Activated CD4-positive, alpha-beta T cell treated with anti-CD3 and anti-CD28 coated beads, Interleukin-2, amount 10 ng/mL, durations not matched to agents 24 days and 14 days (primary cell): ENCODE measurements at regions not wholly inside any gene's neighbourhood (a gene's known extent, or its start where the extent isn't known, plus 50 kb on each side); places are given as distances from the start of the nearest gene placed in this dataset.

Experiments
- DNase-seq: peaks from one replicate; pipeline ENCODE4 v3.0.0; 2022
- H3K27ac Mint-ChIP-seq: one replicate; pipeline ENCODE4 v1.8.0; 2022; ENCODE audit warnings: mild to moderate bottlenecking, mixed read lengths
- H3K27me3 Mint-ChIP-seq: one replicate; pipeline ENCODE4 v1.8.0; 2022; ENCODE audit warnings: mixed read lengths
- H3K36me3 Mint-ChIP-seq: one replicate; pipeline ENCODE4 v1.8.0; 2022; ENCODE audit warnings: low read depth, mild to moderate bottlenecking, mixed read lengths
- H3K4me1 Mint-ChIP-seq: one replicate; pipeline ENCODE4 v1.8.0; 2021; ENCODE audit warnings: mixed read lengths
- H3K4me3 Mint-ChIP-seq: one replicate; pipeline ENCODE4 v1.8.0; 2022; ENCODE audit warnings: mild to moderate bottlenecking, moderate library complexity, mixed read lengths
- H3K9me3 Mint-ChIP-seq: one replicate; pipeline ENCODE4 v1.8.0; 2021; ENCODE audit warnings: mixed read lengths
- intact Hi-C: fragments of 100-400 bp; cut with micrococcal nuclease; formaldehyde crosslinking; loops from one replicate; pipeline ENCODE4 v1.15.1; 2023

DNA sequence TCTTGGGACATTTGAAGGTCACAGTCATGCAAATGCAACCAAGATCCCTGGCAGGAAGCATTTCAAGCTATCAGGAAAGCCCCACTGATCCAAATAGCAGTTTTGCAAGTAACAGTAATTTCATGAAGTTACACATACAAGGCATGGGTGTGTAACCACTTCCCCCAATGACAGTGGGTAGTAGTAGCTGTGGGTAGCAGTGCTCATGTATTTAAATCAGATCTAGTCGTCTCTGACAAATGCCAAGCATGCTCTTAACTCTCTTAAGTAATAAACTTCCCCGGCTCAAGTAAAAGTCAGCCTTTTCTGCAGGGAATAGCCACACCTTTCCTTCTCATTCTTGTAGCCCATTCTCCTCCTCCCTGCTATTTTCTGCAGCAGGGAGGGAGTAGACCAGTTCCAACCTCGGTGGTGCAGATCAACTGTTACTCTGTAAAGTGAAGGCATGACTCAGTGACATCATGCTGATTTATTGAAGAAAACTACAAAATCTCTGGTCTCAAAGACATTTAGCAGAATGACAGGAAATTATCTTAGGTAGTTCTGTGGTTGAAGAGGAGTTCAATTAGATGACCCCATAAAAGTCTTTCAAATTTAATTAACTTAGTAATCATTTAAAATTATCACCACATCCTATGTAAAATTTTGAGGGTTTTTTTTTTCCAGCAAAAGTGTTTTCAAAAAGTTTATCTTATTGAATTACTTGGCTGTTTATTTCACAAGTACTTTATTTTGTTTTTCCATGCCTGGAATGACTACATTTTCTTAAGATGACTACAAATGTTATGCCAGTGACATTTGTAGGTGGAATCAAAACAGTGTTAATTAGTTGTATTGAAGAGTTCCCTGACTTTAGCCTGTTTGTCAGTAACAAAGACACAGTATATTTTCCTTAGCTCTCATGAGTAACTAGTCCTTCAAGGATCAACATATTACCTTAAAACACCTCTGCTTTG lies 568.3 kb downstream of the INHBA start:
- no peaks in the 10 kb centered on the region for H3K27me3 Mint-ChIP-seq
- H3K4me3 Mint-ChIP-seq: no peak overlapping the region
- no peak for DNase-seq
- peak overlapping the region; percentile 86 for H3K27ac Mint-ChIP-seq
- intact Hi-C loops: no loop called here
- H3K9me3 Mint-ChIP-seq: no peaks in the 10 kb centered on the region
- H3K36me3 Mint-ChIP-seq: no peaks in the 10 kb centered on the region
- H3K4me1 Mint-ChIP-seq: no peaks in the 10 kb centered on the region

DNA sequence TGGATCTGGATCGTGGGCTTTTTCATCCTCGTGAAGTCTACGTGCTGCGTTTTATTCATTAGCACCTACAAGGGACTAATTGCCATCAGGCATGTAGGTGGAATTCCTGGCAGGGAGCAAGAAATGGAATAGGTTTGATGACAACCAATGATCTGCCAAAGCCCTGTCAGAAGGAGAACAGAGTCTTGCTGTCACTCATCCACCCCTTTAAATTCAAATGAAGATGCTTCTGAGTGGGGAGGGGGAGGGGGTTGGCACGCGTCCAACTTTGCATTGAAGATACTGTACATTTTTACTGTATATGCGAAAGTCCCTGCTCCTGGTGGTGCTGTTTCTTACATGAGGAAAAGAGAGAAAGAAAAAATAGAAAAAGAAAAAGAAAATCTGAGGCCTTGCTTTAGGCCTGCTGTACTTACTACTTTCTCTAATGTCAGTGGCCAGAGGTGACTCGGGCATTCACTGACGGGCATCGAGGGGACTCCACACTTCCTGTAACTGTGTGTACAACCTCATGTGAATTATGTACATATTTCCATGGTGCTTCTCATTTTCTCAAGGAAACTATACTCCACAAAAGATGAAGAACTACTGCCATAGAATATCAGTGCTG lies 569.1 kb downstream of the INHBA start:
- H3K27me3 Mint-ChIP-seq: no peaks in the 10 kb centered on the region
- no peak for DNase-seq
- intact Hi-C loops: no loop called here
- H3K9me3 Mint-ChIP-seq: no peaks in the 10 kb centered on the region
- no peak overlapping the region for H3K4me3 Mint-ChIP-seq
- no peak overlapping the region for H3K27ac Mint-ChIP-seq
- no peaks in the 10 kb centered on the region for H3K4me1 Mint-ChIP-seq
- H3K36me3 Mint-ChIP-seq: no peaks in the 10 kb centered on the region

DNA sequence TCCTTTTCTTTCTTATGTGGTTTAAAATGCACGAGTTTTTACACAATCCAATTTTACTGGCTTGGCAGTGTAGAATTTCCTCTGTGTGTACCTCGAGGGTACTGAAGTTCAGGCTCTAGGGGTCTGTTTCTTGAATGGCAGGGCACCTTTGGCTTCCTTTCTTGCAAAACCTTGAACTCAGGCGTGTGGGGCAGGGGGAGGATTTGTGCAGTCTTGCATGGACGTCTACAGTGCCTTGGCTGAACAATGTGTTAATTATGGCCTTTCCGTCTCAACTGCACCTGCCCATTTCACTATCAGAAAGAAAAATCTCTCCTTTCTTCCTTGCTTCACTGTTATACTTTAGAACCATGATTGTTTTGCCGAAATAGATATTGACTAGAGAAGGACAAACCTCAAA lies 570.9 kb downstream of the INHBA start:
- Mint-ChIP-seq H3K36me3 (no peaks in the 10 kb centered on the region), H3K9me3 (no peaks in the 10 kb centered on the region), H3K4me3 (no peak overlapping the region), H3K27ac (no peak overlapping the region), H3K4me1 (no peaks in the 10 kb centered on the region), H3K27me3 (no peaks in the 10 kb centered on the region)
- intact Hi-C loops: no loop called here
- DNase-seq: no peak

DNA sequence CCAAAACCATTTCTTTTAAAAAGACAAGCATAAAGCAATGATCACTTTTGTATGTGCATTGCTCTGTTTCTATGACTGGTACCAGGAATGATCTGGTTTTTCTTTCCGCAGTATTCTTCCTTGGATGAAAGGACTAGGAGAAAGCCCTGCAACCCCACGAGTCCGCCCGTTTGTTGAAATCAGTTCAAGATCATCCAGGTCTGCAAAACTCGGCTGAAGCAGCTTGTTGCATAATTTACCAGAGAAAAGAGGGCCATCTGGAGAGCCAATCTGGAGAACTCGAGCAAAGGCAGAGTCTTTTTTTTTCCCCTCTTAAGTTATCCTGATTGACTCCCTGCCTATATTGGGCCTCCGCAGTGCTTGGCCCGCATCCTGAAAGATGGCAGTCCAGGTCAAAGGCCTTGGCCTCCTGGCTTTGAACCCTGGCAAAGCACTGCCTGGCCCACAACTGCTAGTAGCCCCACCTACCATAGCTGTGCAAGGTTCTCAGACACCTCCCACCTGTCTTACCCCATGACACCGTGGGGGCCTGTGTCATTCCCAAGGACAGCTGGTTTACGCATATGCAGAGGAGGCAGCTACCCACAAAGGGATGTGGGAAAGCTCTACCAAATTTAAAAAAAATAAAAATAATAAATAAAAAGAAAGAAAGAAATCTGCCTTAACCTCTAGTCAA lies 572.2 kb downstream of the INHBA start:
- intact Hi-C loops: no loop called here
- H3K27me3 Mint-ChIP-seq: no peaks in the 10 kb centered on the region
- H3K27ac Mint-ChIP-seq: no peak overlapping the region
- no peak for DNase-seq
- H3K4me3 Mint-ChIP-seq: no peak overlapping the region
- no peaks in the 10 kb centered on the region for H3K36me3 Mint-ChIP-seq
- H3K9me3 Mint-ChIP-seq: no peaks in the 10 kb centered on the region
- no peaks in the 10 kb centered on the region for H3K4me1 Mint-ChIP-seq

DNA sequence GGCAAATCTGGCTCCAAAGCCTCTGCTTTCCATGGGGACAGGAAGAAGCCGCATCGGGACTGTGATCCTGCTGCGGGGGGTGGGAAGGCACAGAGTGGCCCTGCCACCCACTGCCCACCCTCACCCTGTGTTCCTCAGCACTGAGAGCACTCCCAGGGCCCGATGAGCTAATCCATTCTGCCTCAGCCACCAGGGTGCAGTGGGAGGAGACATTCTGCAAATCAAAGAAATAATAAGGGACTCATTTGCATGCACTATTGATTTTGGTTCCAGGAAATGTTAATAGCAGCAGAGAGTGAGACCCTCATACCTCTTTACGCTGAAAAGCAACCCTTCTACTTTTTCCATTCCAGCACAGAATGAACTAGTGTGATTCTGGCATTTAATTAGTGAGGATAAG lies 572.8 kb downstream of the INHBA start:
- Mint-ChIP-seq H3K9me3 (no peaks in the 10 kb centered on the region), H3K27me3 (no peaks in the 10 kb centered on the region), H3K4me1 (no peaks in the 10 kb centered on the region), H3K36me3 (no peaks in the 10 kb centered on the region), H3K27ac (no peak overlapping the region), H3K4me3 (no peak overlapping the region)
- DNase-seq: no peak
- intact Hi-C loops: no loop called here

DNA sequence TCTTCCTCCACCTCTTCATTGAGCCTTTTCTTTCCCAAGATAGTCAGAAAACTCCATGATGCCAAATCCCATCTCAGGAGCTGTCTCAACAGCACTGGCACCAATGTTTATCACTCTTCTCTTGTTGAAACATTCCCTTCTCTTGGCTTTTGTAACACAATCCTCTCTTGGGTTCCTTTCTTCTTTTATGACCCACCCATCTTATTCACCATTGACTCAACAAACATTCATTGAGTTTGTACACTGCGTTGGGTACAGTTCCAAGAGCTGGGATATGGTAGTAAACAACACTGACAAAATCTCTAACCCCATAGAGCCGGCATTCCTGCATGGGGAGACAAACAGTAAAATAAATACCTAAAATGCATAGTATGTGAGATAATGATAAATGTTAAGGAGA lies 577.5 kb downstream of the INHBA start:
- no peaks in the 10 kb centered on the region for H3K36me3 Mint-ChIP-seq

DNA sequence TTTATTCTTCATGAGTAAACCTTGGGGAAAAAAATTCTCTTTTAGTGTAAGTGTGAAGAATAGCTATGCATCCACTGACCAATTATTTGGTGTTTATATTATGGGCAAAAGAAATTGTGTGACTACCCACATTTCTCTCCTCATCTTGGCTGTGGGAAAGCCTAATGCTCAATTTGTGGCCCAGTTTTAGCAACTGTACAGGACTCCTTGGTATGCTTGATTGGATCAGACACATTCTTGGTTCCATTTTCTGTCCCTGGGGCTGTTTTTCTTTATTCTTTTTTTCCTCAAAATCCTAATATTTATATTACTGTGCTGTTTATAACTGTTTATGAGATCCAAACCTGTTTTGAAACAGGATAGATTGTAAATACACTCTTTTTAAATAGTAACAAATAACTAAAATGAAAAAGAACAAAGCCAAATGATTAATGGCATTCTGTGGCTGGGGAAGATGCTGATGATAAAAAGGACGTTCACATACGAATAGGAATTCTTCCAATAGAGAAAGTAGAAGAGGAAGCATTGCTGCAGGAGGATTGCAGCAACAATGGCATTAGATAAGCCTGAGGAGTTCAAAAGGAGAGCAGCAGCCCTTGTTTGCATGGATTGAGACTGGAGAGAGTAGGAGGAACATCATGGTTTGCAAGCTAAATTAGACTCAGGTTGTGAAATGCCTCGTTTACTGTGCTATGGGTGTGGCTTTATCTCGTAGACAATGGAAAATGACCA lies 580.5 kb downstream of the INHBA start:
- Mint-ChIP-seq H3K27me3 (no peaks in the 10 kb centered on the region), H3K4me1 (no peaks in the 10 kb centered on the region), H3K4me3 (no peak overlapping the region), H3K27ac (no peak overlapping the region), H3K36me3 (no peaks in the 10 kb centered on the region), H3K9me3 (no peaks in the 10 kb centered on the region)
- intact Hi-C loops: no loop called here
- DNase-seq: no peak

More for the DNA sequence above, 577.5 kb downstream of the INHBA start:
- no peak overlapping the region for H3K27ac Mint-ChIP-seq
- no peaks in the 10 kb centered on the region for H3K27me3 Mint-ChIP-seq
- DNase-seq: no peak
- H3K4me3 Mint-ChIP-seq: no peak overlapping the region
- no peaks in the 10 kb centered on the region for H3K4me1 Mint-ChIP-seq
- intact Hi-C loops: no loop called here
- no peaks in the 10 kb centered on the region for H3K9me3 Mint-ChIP-seq

DNA sequence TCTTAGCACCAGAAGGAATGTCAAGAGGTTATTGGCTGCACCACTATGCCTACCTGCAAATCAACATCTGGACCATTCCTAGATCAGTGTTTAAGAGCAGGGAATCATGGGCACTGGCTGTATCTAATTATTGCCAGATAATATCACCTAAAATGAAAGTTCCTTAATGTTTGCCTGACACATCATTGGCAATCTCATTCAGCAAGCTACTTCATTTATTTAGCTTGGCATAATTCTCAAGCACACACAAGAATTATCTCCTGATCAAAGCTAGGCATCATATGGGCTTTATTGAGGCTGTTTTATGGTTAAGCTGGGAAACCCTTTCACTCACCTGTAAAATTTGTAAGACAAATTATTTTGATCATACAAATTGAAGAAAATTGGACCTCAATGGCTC lies 581.7 kb downstream of the INHBA start:
- no peak overlapping the region for H3K4me3 Mint-ChIP-seq
- no peak overlapping the region for H3K27ac Mint-ChIP-seq
- intact Hi-C loops: no loop called here
- H3K4me1 Mint-ChIP-seq: no peaks in the 10 kb centered on the region
- H3K27me3 Mint-ChIP-seq: no peaks in the 10 kb centered on the region
- H3K36me3 Mint-ChIP-seq: no peaks in the 10 kb centered on the region
- DNase-seq: no peak
- H3K9me3 Mint-ChIP-seq: no peaks in the 10 kb centered on the region

DNA sequence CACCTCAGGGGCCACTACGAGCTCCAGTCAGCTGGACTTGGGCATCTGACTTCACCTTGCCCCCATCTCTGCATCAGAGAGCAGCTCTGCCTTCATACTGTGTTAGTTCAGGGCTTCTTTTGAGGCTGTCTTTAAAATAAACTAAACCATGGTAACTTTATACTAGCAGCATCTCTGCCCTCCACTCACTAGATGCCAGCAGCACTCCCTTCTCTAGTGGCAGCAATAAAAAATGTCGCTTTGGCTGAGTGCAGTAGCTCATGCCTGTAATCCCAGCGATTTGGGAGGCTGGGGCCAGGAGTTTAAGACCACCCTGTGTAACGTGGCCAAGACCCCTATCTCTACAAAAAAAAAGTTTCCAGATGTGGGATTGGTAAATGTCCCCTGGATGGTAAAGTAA lies 584.4 kb downstream of the INHBA start:
- no peaks in the 10 kb centered on the region for H3K36me3 Mint-ChIP-seq
- H3K27me3 Mint-ChIP-seq: no peaks in the 10 kb centered on the region
- intact Hi-C loops: no loop called here
- H3K27ac Mint-ChIP-seq: no peak overlapping the region
- no peaks in the 10 kb centered on the region for H3K4me1 Mint-ChIP-seq
- DNase-seq: no peak
- H3K4me3 Mint-ChIP-seq: no peak overlapping the region
- H3K9me3 Mint-ChIP-seq: no peaks in the 10 kb centered on the region

DNA sequence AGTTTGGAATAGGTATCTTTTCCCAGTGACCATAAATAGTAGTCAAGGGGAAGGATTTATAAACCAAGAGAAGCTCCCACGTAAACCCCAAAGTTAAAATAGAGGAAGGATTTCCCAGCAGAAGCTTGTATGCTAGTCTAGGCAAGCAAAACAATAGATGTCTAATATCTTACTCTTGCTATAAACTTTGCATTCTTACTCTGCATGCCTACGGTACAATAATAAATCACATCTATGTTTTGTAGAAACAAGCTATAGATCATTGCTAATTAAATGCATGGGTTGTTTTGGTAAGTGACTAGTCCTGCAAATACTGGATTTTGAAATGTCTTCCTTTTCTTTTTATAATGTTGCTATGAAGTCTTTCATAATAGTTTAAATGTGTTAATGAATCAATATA lies 585.5 kb downstream of the INHBA start:
- no peaks in the 10 kb centered on the region for H3K27me3 Mint-ChIP-seq
- H3K4me3 Mint-ChIP-seq: no peak overlapping the region
- DNase-seq: no peak
- H3K36me3 Mint-ChIP-seq: no peaks in the 10 kb centered on the region
- no peaks in the 10 kb centered on the region for H3K9me3 Mint-ChIP-seq
- no peaks in the 10 kb centered on the region for H3K4me1 Mint-ChIP-seq
- intact Hi-C loops: no loop called here
- H3K27ac Mint-ChIP-seq: no peak overlapping the region

DNA sequence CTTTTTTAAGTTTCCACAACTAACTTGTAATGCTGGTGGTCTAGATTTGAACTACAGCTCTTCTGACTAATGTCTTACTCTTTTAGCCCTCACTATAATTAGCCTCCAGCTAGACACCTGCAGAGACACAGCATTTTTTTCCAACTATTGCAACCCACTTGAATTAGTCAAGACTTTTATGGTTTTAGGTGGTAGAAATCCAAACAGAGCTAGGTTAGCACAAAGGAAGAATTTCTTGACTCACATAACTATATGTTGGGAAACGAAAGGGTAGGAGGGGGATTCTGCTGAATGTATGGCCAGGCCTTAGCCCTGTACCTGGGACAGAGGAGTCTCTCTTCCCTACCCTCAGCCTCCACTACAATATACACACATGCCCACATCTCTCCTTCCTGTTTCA lies 586.1 kb downstream of the INHBA start:
- H3K4me3 Mint-ChIP-seq: no peak overlapping the region
- no peaks in the 10 kb centered on the region for H3K9me3 Mint-ChIP-seq
- no peak overlapping the region for H3K27ac Mint-ChIP-seq
- H3K36me3 Mint-ChIP-seq: no peaks in the 10 kb centered on the region
- no peaks in the 10 kb centered on the region for H3K4me1 Mint-ChIP-seq
- intact Hi-C loops: no loop called here
- H3K27me3 Mint-ChIP-seq: no peaks in the 10 kb centered on the region
- DNase-seq: no peak

DNA sequence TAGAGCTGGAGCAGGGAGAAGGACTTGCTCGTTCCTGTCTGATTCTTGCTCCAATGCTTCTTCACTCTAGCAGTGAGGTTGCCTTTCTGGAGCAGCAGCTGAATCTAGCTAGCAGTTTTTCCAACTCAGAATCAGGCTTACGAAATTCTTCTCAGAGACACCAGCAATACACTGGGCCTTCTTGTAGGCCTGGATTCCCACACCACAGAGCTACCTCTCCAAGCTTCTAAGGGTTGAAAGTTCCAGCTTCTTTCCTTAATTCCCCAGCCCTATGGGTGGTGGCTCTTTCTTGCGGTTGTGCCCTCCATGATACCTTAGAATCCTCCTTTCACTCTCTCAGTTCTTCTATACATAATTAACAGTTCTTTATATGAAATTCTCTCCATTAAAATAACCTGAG lies 586.6 kb downstream of the INHBA start:
- no peaks in the 10 kb centered on the region for H3K4me1 Mint-ChIP-seq
- no peak overlapping the region for H3K27ac Mint-ChIP-seq
- H3K27me3 Mint-ChIP-seq: no peaks in the 10 kb centered on the region
- intact Hi-C loops: no loop called here
- no peak overlapping the region for H3K4me3 Mint-ChIP-seq
- DNase-seq: no peak
- H3K36me3 Mint-ChIP-seq: no peaks in the 10 kb centered on the region
- no peaks in the 10 kb centered on the region for H3K9me3 Mint-ChIP-seq

DNA sequence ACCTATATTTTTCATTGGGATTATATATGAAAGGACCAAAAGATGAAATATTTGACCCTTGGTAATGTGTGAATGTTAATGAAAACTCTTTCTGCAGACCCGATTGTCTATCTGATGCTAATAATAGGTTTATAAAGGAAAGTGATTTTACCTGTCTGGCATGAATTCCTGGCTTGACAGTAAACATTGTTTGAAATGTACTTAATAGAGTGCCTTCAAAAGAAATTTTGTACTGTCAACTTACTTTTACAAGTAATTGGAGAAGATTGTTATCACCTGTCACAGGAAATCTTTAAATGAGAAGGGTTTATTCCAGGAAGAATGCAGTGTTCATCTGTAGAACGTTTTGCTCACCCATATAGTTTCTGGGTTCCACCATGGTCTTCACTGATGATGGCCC lies 588.2 kb downstream of the INHBA start:
- no peaks in the 10 kb centered on the region for H3K9me3 Mint-ChIP-seq
- intact Hi-C loops: no loop called here
- DNase-seq: no peak
- H3K36me3 Mint-ChIP-seq: no peaks in the 10 kb centered on the region
- no peak overlapping the region for H3K4me3 Mint-ChIP-seq
- no peak overlapping the region for H3K27ac Mint-ChIP-seq
- H3K4me1 Mint-ChIP-seq: no peaks in the 10 kb centered on the region
- H3K27me3 Mint-ChIP-seq: no peaks in the 10 kb centered on the region

DNA sequence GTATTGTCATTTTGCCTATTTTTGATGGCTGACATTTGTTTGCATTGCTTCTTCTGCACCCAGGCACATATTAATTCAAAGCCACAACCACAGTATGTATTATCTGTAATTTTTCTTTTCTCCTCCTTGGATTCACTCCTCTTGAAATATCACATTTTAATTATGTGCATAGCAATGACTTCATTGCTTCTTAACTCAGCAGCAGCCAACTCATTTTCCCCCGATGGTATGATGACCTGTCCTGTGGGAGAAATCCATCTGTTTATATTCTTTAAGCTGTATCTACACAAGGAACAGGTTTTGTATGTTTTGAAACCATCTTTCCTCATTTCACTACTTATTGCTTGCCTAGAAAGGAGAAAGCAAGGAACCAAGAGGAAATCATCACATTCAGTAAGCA lies 588.8 kb downstream of the INHBA start:
- H3K36me3 Mint-ChIP-seq: no peaks in the 10 kb centered on the region
- no peaks in the 10 kb centered on the region for H3K4me1 Mint-ChIP-seq
- DNase-seq: no peak
- H3K9me3 Mint-ChIP-seq: no peaks in the 10 kb centered on the region
- no peak overlapping the region for H3K4me3 Mint-ChIP-seq
- H3K27ac Mint-ChIP-seq: no peak overlapping the region
- intact Hi-C loops: no loop called here
- no peaks in the 10 kb centered on the region for H3K27me3 Mint-ChIP-seq
